HG03025 (cell line): ENCODE measurements at regions not wholly inside any gene's neighbourhood (a gene's known extent, or its start where the extent isn't known, plus 50 kb on each side); places are given as distances from the start of the nearest gene placed in this dataset.
"Not testable (repeated sequence)": the region's sequence is repeated elsewhere in the genome, so short reads cannot be mapped to it uniquely, and the experiment has no call there.

Experiments used
- ATAC-seq: cut with Tn5 transposase; IDR thresholded peaks from one replicate; pipeline ENCODE4 v1.9.1; 2021; ENCODE audit warnings: mild to moderate bottlenecking, moderate library complexity; ENCODE audit not compliant: unreplicated experiment, low FRiP score

- ATAC-seq, result no peak
Observed at GRCh38 chr9:86511614-86512360, 157.6 kb upstream of the TUT7 start.

GRCh38 chr9:86508208-86508903, 154.1 kb upstream of the TUT7 start:
- ATAC-seq, result no peak

- ATAC-seq, result no peak
Observed at GRCh38 chr9:86507212-86507630, 153.0 kb upstream of the TUT7 start.

- ATAC-seq, result no peak
Observed at GRCh38 chr9:86503942-86504341, 149.7 kb upstream of the TUT7 start.

GRCh38 chr9:86503314-86503713, 149.1 kb upstream of the TUT7 start:
- ATAC-seq, result no peak

GRCh38 chr9:86500667-86501435, 146.6 kb upstream of the TUT7 start:
- ATAC-seq, result no peak

- ATAC-seq, result no peak
Observed at GRCh38 chr9:86500031-86500430, 145.8 kb upstream of the TUT7 start.

- no peak for ATAC-seq
Observed at GRCh38 chr9:86494644-86495111, 140.5 kb upstream of the TUT7 start.

- ATAC-seq, result no peak
Observed at GRCh38 chr9:86491468-86492266, 137.5 kb upstream of the TUT7 start.

- ATAC-seq, result no peak
Observed at GRCh38 chr9:86488794-86489193, 134.6 kb upstream of the TUT7 start.

GRCh38 chr9:86488345-86488744, 134.1 kb upstream of the TUT7 start:
- no peak for ATAC-seq

- no peak for ATAC-seq
Observed at GRCh38 chr9:86487838-86488233, 133.6 kb upstream of the TUT7 start.

- no peak for ATAC-seq
Observed at GRCh38 chr9:86486891-86487837, 133.0 kb upstream of the TUT7 start.

- no peak for ATAC-seq
Observed at GRCh38 chr9:86485359-86485758, 131.1 kb upstream of the TUT7 start.

GRCh38 chr9:86483496-86483895, 129.3 kb upstream of the TUT7 start:
- ATAC-seq, result no peak

GRCh38 chr9:86481466-86481865, 127.3 kb upstream of the TUT7 start:
- ATAC-seq, result no peak

- ATAC-seq, result not testable (repeated sequence)
Observed at GRCh38 chr9:86475255-86475654, 121.0 kb upstream of the TUT7 start.

- no peak for ATAC-seq
Observed at GRCh38 chr9:86471171-86471815, 117.1 kb upstream of the TUT7 start.

- no peak for ATAC-seq
Observed at GRCh38 chr9:86470326-86470725, 116.1 kb upstream of the TUT7 start.
